ENCODE measurements at regions not wholly inside any gene's neighbourhood (a gene's known extent, or its start where the extent isn't known, plus 50 kb on each side); places are given as distances from the start of the nearest gene placed in this dataset.
"Not testable (repeated sequence)": the region's sequence is repeated elsewhere in the genome, so short reads cannot be mapped to it uniquely, and the experiment has no call there.

GRCh38 chr5:143979044-143979690 lies 167.2 kb downstream of the HMHB1 start:
- Mint-ChIP-seq H3K9me3 (peaks cover 3% of the 10 kb centered on the region), H3K4me1 (no peaks in the 10 kb centered on the region), H3K27me3 (no peaks in the 10 kb centered on the region), H3K27ac (no peak overlapping the region), H3K36me3 (no peaks in the 10 kb centered on the region), H3K4me3 (no peak overlapping the region)
- ATAC-seq (ENCODE audit: low read depth) = no peak
- POLR2A ChIA-PET = no interaction called here
- DNase-seq = no peak

- Mint-ChIP-seq H3K27me3 (no peaks in the 10 kb centered on the region), H3K4me1 (no peaks in the 10 kb centered on the region), H3K4me3 (no peak overlapping the region), H3K9me3 (peaks cover 3% of the 10 kb centered on the region), H3K36me3 (no peaks in the 10 kb centered on the region), H3K27ac (no peak overlapping the region)
- no peak for DNase-seq
- POLR2A ChIA-PET = no interaction called here
- ATAC-seq (ENCODE audit: low read depth) = no peak
Observed at GRCh38 chr5:143980506-143980905, 168.5 kb downstream of the HMHB1 start.

GRCh38 chr5:143982957-143983356 lies 171.0 kb downstream of the HMHB1 start:
- H3K4me3 Mint-ChIP-seq; ATAC-seq (ENCODE audit: low read depth); H3K9me3 Mint-ChIP-seq; POLR2A ChIA-PET; DNase-seq; H3K27ac Mint-ChIP-seq; H3K36me3 Mint-ChIP-seq; H3K27me3 Mint-ChIP-seq; H3K4me1 Mint-ChIP-seq: not testable (repeated sequence)

GRCh38 chr5:143985832-143986515 lies 174.0 kb downstream of the HMHB1 start:
- Mint-ChIP-seq H3K36me3 (no peaks in the 10 kb centered on the region), H3K9me3 (peaks cover 2% of the 10 kb centered on the region), H3K4me3 (no peak overlapping the region), H3K27ac (no peak overlapping the region), H3K4me1 (peaks cover 6% of the 10 kb centered on the region), H3K27me3 (no peaks in the 10 kb centered on the region)
- ATAC-seq (ENCODE audit: low read depth) (no peak), DNase-seq (no peak)
- POLR2A ChIA-PET = no interaction called here

GRCh38 chr5:143986516-143987212 lies 174.7 kb downstream of the HMHB1 start:
- no peaks in the 10 kb centered on the region for H3K27me3 Mint-ChIP-seq
- DNase-seq (no peak), ATAC-seq (ENCODE audit: low read depth) (no peak)
- POLR2A ChIA-PET = no interaction called here
- no peaks in the 10 kb centered on the region for H3K36me3 Mint-ChIP-seq
- no peak overlapping the region for H3K4me3 Mint-ChIP-seq
- H3K9me3 Mint-ChIP-seq = no peaks in the 10 kb centered on the region
- peaks cover 6% of the 10 kb centered on the region for H3K4me1 Mint-ChIP-seq
- no peak overlapping the region for H3K27ac Mint-ChIP-seq

- POLR2A ChIA-PET = no interaction called here
- Mint-ChIP-seq H3K27ac (no peak overlapping the region), H3K27me3 (no peaks in the 10 kb centered on the region), H3K36me3 (no peaks in the 10 kb centered on the region), H3K9me3 (no peaks in the 10 kb centered on the region), H3K4me1 (peaks cover 6% of the 10 kb centered on the region), H3K4me3 (no peak overlapping the region)
- DNase-seq = no peak
- ATAC-seq (ENCODE audit: low read depth) = no peak
Observed at GRCh38 chr5:143987264-143987663, 175.3 kb downstream of the HMHB1 start.

GRCh38 chr5:143987751-143988560 lies 176.0 kb downstream of the HMHB1 start:
- H3K4me1 Mint-ChIP-seq = peaks cover 6% of the 10 kb centered on the region
- H3K27me3 Mint-ChIP-seq = no peaks in the 10 kb centered on the region
- no peaks in the 10 kb centered on the region for H3K9me3 Mint-ChIP-seq
- no peaks in the 10 kb centered on the region for H3K36me3 Mint-ChIP-seq
- H3K27ac Mint-ChIP-seq = no peak overlapping the region
- DNase-seq (no peak), ATAC-seq (ENCODE audit: low read depth) (no peak)
- POLR2A ChIA-PET = no interaction called here
- H3K4me3 Mint-ChIP-seq = no peak overlapping the region

GRCh38 chr5:143992496-143992895 lies 178.0 kb downstream of the YIPF5 start:
- no peak overlapping the region for H3K27ac Mint-ChIP-seq
- DNase-seq (no peak), ATAC-seq (ENCODE audit: low read depth) (no peak)
- peaks cover 5% of the 10 kb centered on the region for H3K4me1 Mint-ChIP-seq
- H3K4me3 Mint-ChIP-seq = no peak overlapping the region
- H3K36me3 Mint-ChIP-seq = no peaks in the 10 kb centered on the region
- H3K27me3 Mint-ChIP-seq = peaks cover 2% of the 10 kb centered on the region
- H3K9me3 Mint-ChIP-seq = no peaks in the 10 kb centered on the region
- POLR2A ChIA-PET = no interaction called here

- no peaks in the 10 kb centered on the region for H3K4me1 Mint-ChIP-seq
- ATAC-seq (ENCODE audit: low read depth) (no peak), DNase-seq (no peak)
- H3K27me3 Mint-ChIP-seq = peaks cover 4% of the 10 kb centered on the region
- POLR2A ChIA-PET = no interaction called here
- H3K9me3 Mint-ChIP-seq = no peaks in the 10 kb centered on the region
- H3K27ac Mint-ChIP-seq = no peak overlapping the region
- no peaks in the 10 kb centered on the region for H3K36me3 Mint-ChIP-seq
- no peak overlapping the region for H3K4me3 Mint-ChIP-seq
Observed at GRCh38 chr5:144002876-144003275, 167.6 kb downstream of the YIPF5 start.

- no peak for ATAC-seq (ENCODE audit: low read depth)
- Mint-ChIP-seq H3K27ac (no peak overlapping the region), H3K4me3 (no peak overlapping the region), H3K36me3 (no peaks in the 10 kb centered on the region), H3K9me3 (no peaks in the 10 kb centered on the region), H3K27me3 (peaks cover 4% of the 10 kb centered on the region), H3K4me1 (no peaks in the 10 kb centered on the region)
- DNase-seq = no peak
- POLR2A ChIA-PET = no interaction called here
Observed at GRCh38 chr5:144003636-144004035, 166.8 kb downstream of the YIPF5 start.

GRCh38 chr5:144004146-144004545 lies 166.3 kb downstream of the YIPF5 start:
- Mint-ChIP-seq H3K4me3 (no peak overlapping the region), H3K9me3 (no peaks in the 10 kb centered on the region), H3K27me3 (peaks cover 4% of the 10 kb centered on the region), H3K27ac (no peak overlapping the region), H3K4me1 (no peaks in the 10 kb centered on the region), H3K36me3 (no peaks in the 10 kb centered on the region)
- DNase-seq = no peak
- POLR2A ChIA-PET = no interaction called here
- no peak for ATAC-seq (ENCODE audit: low read depth)

- H3K4me1 Mint-ChIP-seq = no peaks in the 10 kb centered on the region
- no peaks in the 10 kb centered on the region for H3K9me3 Mint-ChIP-seq
- no peaks in the 10 kb centered on the region for H3K36me3 Mint-ChIP-seq
- no peak for DNase-seq
- H3K4me3 Mint-ChIP-seq = no peak overlapping the region
- H3K27me3 Mint-ChIP-seq = peaks cover 4% of the 10 kb centered on the region
- no peak overlapping the region for H3K27ac Mint-ChIP-seq
- no peak for ATAC-seq (ENCODE audit: low read depth)
- POLR2A ChIA-PET = no interaction called here
Observed at GRCh38 chr5:144004751-144005150, 165.7 kb downstream of the YIPF5 start.

- POLR2A ChIA-PET = no interaction called here
- no peak for ATAC-seq (ENCODE audit: low read depth)
- peaks cover 5% of the 10 kb centered on the region for H3K9me3 Mint-ChIP-seq
Observed at GRCh38 chr5:144009116-144009515, 161.3 kb downstream of the YIPF5 start.

More at GRCh38 chr5:144009116-144009515, 161.3 kb downstream of the YIPF5 start:
- Mint-ChIP-seq H3K4me1 (no peaks in the 10 kb centered on the region), H3K36me3 (peaks cover 1% of the 10 kb centered on the region), H3K27me3 (no peaks in the 10 kb centered on the region), H3K4me3 (no peak overlapping the region), H3K27ac (no peak overlapping the region)
- DNase-seq = no peak

Measured in activated naive CD8-positive, alpha-beta T cell treated with anti-CD3 and anti-CD28 coated beads, Interleukin-2, amount 10 ng/mL, durations not matched to agents 7 days and 5 days (primary cell).